ENCODE measurements at regions not wholly inside any gene's neighbourhood (a gene's known extent, or its start where the extent isn't known, plus 50 kb on each side); places are given as distances from the start of the nearest gene placed in this dataset.

DNA sequence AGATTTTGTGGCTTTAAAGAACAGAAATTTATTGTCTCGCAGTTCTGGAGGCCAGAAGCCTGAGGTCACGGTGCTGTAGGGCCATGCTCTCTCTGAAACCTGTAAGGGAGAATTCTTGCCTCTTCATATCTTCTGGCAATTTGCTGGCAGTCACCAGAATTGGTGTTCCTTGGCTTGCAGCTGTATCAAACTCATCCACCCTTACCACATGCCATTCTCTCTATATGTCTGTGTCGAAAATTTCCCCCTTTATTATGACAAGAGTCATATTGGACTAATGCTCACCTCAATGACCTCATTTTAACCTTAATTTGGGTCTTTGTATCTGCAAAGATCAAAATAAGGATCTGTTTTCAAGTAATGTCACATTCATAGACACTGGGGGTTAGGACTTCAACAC is 266.7 kb downstream of the IL20RB start:
- intact Hi-C loops (cut with micrococcal nuclease; ENCODE audit: unreplicated experiment): no loop called here
- H3K4me3 ChIP-seq (ENCODE audit: low read depth, low read length): no peak overlapping the region
- ChIA-PET POLR2A (no interaction called here), CTCF (no interaction called here)
- H3K36me3 ChIP-seq (ENCODE audit: control insufficient read depth, insufficient read depth, low read length): no peaks in the 10 kb centered on the region
- H3K27me3 Mint-ChIP-seq (ENCODE audit: insufficient read depth, unreplicated experiment): peaks cover 20% of the 10 kb centered on the region
- no peaks in the 10 kb centered on the region for H3K4me1 Mint-ChIP-seq (ENCODE audit: low read depth, unreplicated experiment)
- no peaks in the 10 kb centered on the region for H3K9me3 ChIP-seq
- no peak for DNase-seq
- no peak overlapping the region for H3K27ac Mint-ChIP-seq (ENCODE audit: unreplicated experiment)
- H3K27me3 ChIP-seq (replicated peaks; ENCODE audit: control insufficient read depth, insufficient read depth, low read length): no peaks in the 10 kb centered on the region
- no TSS peak for BruUV-seq (replicated peaks)
- TF ChIP-seq, protein P1, sequence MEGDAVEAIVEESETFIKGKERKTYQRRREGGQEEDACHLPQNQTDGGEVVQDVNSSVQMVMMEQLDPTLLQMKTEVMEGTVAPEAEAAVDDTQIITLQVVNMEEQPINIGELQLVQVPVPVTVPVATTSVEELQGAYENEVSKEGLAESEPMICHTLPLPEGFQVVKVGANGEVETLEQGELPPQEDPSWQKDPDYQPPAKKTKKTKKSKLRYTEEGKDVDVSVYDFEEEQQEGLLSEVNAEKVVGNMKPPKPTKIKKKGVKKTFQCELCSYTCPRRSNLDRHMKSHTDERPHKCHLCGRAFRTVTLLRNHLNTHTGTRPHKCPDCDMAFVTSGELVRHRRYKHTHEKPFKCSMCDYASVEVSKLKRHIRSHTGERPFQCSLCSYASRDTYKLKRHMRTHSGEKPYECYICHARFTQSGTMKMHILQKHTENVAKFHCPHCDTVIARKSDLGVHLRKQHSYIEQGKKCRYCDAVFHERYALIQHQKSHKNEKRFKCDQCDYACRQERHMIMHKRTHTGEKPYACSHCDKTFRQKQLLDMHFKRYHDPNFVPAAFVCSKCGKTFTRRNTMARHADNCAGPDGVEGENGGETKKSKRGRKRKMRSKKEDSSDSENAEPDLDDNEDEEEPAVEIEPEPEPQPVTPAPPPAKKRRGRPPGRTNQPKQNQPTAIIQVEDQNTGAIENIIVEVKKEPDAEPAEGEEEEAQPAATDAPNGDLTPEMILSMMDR (IDR thresholded peaks at IDR 0.05; ENCODE audit: insufficient read depth in 1 of 2, low read depth in 1 of 2, low read length in 1 of 2, severe bottlenecking in 1 of 2, unreplicated experiment in 1 of 2): no peak
- no peak overlapping the region for H3K4me3 Mint-ChIP-seq (ENCODE audit: unreplicated experiment)
- no peaks in the 10 kb centered on the region for H3K4me1 ChIP-seq
- no peaks in the 10 kb centered on the region for H3K9me3 Mint-ChIP-seq (ENCODE audit: unreplicated experiment)
- no peaks in the 10 kb centered on the region for H3K36me3 Mint-ChIP-seq (ENCODE audit: insufficient read depth, unreplicated experiment)

DNA sequence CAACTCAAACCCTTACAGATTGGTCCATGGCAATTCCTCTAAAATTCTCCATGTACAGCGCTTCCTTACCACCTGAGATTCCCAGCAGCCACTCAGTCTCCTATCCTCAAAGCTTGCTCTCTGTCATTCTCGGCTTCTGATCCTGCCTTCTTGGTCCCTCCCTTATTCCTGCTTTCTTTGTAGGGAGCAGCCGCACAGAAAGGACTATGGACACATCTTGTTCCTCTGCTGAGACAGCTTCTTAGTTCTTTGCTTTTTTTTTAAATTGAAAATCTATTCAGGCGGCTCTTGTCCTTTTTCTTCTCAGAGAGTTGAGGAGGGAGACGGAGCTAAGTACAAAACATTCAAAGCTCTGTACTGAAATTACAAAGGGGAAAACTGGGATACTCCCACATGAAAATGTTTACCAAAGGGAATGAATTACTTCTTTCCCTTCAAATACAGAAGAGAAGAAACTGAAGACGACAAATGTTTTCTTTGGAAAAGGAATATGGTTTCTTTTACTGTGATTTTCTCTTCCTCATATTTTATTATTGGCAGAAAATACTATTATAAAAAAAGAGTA is 285.1 kb downstream of the IL20RB start:
- ChIA-PET POLR2A (no interaction called here), CTCF (no interaction called here)
- H3K27me3 Mint-ChIP-seq (ENCODE audit: insufficient read depth, unreplicated experiment): peaks cover 7% of the 10 kb centered on the region

DNA sequence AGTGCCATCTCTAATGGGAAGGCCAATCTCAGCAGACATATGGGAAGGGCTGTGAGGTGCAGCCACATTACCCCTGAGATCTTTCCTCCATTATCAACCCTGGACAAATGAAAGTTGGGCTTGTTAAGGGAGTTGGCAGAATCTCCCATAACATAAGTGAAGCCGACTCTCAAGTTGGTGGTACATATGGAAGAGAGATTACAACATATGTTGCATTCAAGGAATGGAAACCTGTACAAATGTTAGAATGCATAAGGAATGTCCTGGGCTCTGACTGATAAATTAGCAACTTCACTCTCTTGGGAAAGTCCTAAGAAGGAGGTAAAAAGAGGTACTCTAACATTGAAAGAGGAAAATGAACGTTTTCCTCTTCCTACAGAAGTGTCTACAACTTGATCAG is 288.7 kb downstream of the IL20RB start:
- no peak for DNase-seq
- ChIA-PET POLR2A (no interaction called here), CTCF (no interaction called here)
- Histone ChIP-seq H3K4me1 (no peaks in the 10 kb centered on the region), H3K9me3 (no peaks in the 10 kb centered on the region), H3K36me3 (ENCODE audit: control insufficient read depth, insufficient read depth, low read length) (no peaks in the 10 kb centered on the region), H3K27me3 (replicated peaks; ENCODE audit: control insufficient read depth, insufficient read depth, low read length) (no peaks in the 10 kb centered on the region), H3K4me3 (ENCODE audit: low read depth, low read length) (no peak overlapping the region)
- BruUV-seq (replicated peaks): no TSS peak
- H3K27me3 Mint-ChIP-seq (ENCODE audit: insufficient read depth, unreplicated experiment): peaks cover 7% of the 10 kb centered on the region
- no peaks in the 10 kb centered on the region for H3K36me3 Mint-ChIP-seq (ENCODE audit: insufficient read depth, unreplicated experiment)
- intact Hi-C loops (cut with micrococcal nuclease; ENCODE audit: unreplicated experiment): no loop called here
- H3K27ac Mint-ChIP-seq (ENCODE audit: unreplicated experiment): no peak overlapping the region
- H3K4me3 Mint-ChIP-seq (ENCODE audit: unreplicated experiment): no peak overlapping the region
- TF ChIP-seq, protein P1 (IDR thresholded peaks at IDR 0.05; ENCODE audit: insufficient read depth in 1 of 2, low read depth in 1 of 2, low read length in 1 of 2, severe bottlenecking in 1 of 2, unreplicated experiment in 1 of 2): no peak
- H3K4me1 Mint-ChIP-seq (ENCODE audit: low read depth, unreplicated experiment): no peaks in the 10 kb centered on the region
- H3K9me3 Mint-ChIP-seq (ENCODE audit: unreplicated experiment): peaks cover 10% of the 10 kb centered on the region

More for the DNA sequence above, 285.1 kb downstream of the IL20RB start:
- BruUV-seq (replicated peaks): no TSS peak
- H3K9me3 ChIP-seq: no peaks in the 10 kb centered on the region
- no peaks in the 10 kb centered on the region for H3K9me3 Mint-ChIP-seq (ENCODE audit: unreplicated experiment)
- H3K4me3 Mint-ChIP-seq (ENCODE audit: unreplicated experiment): no peak overlapping the region
- no peak for DNase-seq
- H3K27ac Mint-ChIP-seq (ENCODE audit: unreplicated experiment): no peak overlapping the region
- H3K4me3 ChIP-seq (ENCODE audit: low read depth, low read length): no peak overlapping the region
- H3K4me1 Mint-ChIP-seq (ENCODE audit: low read depth, unreplicated experiment): no peaks in the 10 kb centered on the region
- H3K27me3 ChIP-seq (replicated peaks; ENCODE audit: control insufficient read depth, insufficient read depth, low read length): no peaks in the 10 kb centered on the region
- intact Hi-C loops (cut with micrococcal nuclease; ENCODE audit: unreplicated experiment): no loop called here
- no peaks in the 10 kb centered on the region for H3K4me1 ChIP-seq
- H3K36me3 Mint-ChIP-seq (ENCODE audit: insufficient read depth, unreplicated experiment): no peaks in the 10 kb centered on the region
- H3K36me3 ChIP-seq (ENCODE audit: control insufficient read depth, insufficient read depth, low read length): no peaks in the 10 kb centered on the region
- TF ChIP-seq, protein P1 (IDR thresholded peaks at IDR 0.05; ENCODE audit: insufficient read depth in 1 of 2, low read depth in 1 of 2, low read length in 1 of 2, severe bottlenecking in 1 of 2, unreplicated experiment in 1 of 2): no peak

Data from Caco-2 (cell line).